Upper lobe of left lung (tissue), 6 donors: ENCODE measurements at regions not wholly inside any gene's neighbourhood (a gene's known extent, or its start where the extent isn't known, plus 50 kb on each side); places are given as distances from the start of the nearest gene placed in this dataset.
"Not testable (repeated sequence)": the region's sequence is repeated elsewhere in the genome, so short reads cannot be mapped to it uniquely, and the experiment has no call there.

Experiments used
- ATAC-seq, 2 donors: fragments of 200-7000 bp; cut with Tn5 transposase; one replicate each; pipeline ENCODE4 v1.9.1; 2022; ENCODE audit warnings: mild to moderate bottlenecking in 2 of 2, moderate library complexity in 2 of 2; ENCODE audit not compliant: low FRiP score in 2 of 2
- DNase-seq, 2 donors: peaks; one replicate each; pipeline ENCODE4 v3.0.0-alpha.2; 2019 to 2020
- H3K27ac ChIP-seq, 4 donors: fragments of 200-600 bp; sonication (generic); one replicate each; pipeline ENCODE4 v1.5.1; 2016 to 2019
- H3K27me3 ChIP-seq, 4 donors: fragments of 200-600 bp; sonication (generic); one replicate each; pipeline ENCODE4 v1.5.1; 2017 to 2019
- H3K36me3 ChIP-seq, 4 donors: fragments of 200-600 bp; sonication (generic); one replicate each; pipeline ENCODE4 v1.5.1; 2016 to 2019
- H3K4me1 ChIP-seq, 4 donors: fragments of 200-600 bp; sonication (generic); one replicate each; pipeline ENCODE4 v1.5.1; 2018 to 2019
- H3K4me3 ChIP-seq, 4 donors: fragments of 200-600 bp; sonication (generic); one replicate each; pipeline ENCODE4 v1.5.1; 2017 to 2019; ENCODE audit warnings: mild to moderate bottlenecking in 2 of 4, moderate library complexity in 1 of 4
- H3K9me3 ChIP-seq, 4 donors: fragments of 200-600 bp; sonication (generic); one replicate each; pipeline ENCODE4 v1.5.1; 2018 to 2019
- EP300 ChIP-seq, 4 donors: sonication (generic); formaldehyde crosslinking; IDR thresholded peaks; one replicate each; pipeline ENCODE4 v1.5.1; 2017; ENCODE audit warnings: antibody characterized with exemption in 4 of 4, control low read depth in 2 of 4
- POLR2A ChIP-seq, 4 donors: fragments of 450-650 bp; IDR thresholded peaks; one replicate each; pipeline ENCODE4 v1.5.1; 2016 to 2017; ENCODE audit warnings: antibody characterized with exemption in 4 of 4, mild to moderate bottlenecking in 2 of 4
- POLR2AphosphoS5 ChIP-seq, 2 donors: sonication (generic); formaldehyde crosslinking; IDR thresholded peaks; one replicate each; pipeline ENCODE4 v1.5.1; 2017; ENCODE audit warnings: antibody characterized with exemption in 2 of 2
- WGBS, 2 donors: methylation state at CpG; one replicate each; pipeline ENCODE4 v1.1.5; 2017 to 2018; 5-methylcytosine and 5-hydroxymethylcytosine counted together
- TF ChIP-seq, protein P1 (sequence below), 6 experiments: fragments of 450-650 bp in 4 of 6; fragments of 200-600 bp in 2 of 6; sonication (generic) in 2 of 6; IDR thresholded peaks; one replicate each; pipeline ENCODE4 v1.5.1; 2016 to 2019; ENCODE audit warnings: antibody characterized with exemption in 6 of 6
- donor health status: DM: no; HTN: no; CAD: no; lungs with moderate emphysema.
- donor health status: DM: no; HTN: yes; CAD: no; lungs with severe emphysema.

DNA sequence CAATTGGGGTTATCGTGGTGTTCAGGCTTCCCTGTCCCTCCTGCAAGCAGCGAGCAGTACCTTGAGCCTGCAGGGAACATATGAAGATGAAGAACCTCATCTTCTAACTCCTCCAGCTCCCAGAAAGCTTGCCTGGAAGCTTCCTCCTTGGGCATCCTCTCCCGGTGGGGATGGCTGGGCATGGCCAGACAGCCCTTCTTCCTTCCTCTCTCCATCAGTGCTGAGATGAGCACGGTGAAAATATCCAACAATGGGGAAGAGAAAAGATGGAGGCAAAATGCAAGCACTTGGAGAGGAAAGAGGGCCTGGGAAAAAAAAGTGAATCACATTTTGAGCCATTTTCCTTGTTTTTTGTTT lies 107.7 kb upstream of the FOXA2 start:
- Histone ChIP-seq H3K9me3 (no peaks in the 10 kb centered on the region), H3K4me3 (no peak overlapping the region), H3K27me3 (no peaks in the 10 kb centered on the region), H3K36me3 (no peaks in the 10 kb centered on the region), H3K27ac (peak overlapping the region; percentile 35 to 59 (median 45)), H3K4me1 (peaks cover 5 to 23% (median 10%) of the 10 kb centered on the region in 4 donors)
- DNase-seq = no peak
- no peak for ATAC-seq
- TF ChIP-seq EP300 (IDR thresholded peaks at IDR 0.05) (no peak), POLR2AphosphoS5 (IDR thresholded peaks at IDR 0.05) (no peak), POLR2A (IDR thresholded peaks at IDR 0.05) (no peak)
- TF ChIP-seq, protein P1, sequence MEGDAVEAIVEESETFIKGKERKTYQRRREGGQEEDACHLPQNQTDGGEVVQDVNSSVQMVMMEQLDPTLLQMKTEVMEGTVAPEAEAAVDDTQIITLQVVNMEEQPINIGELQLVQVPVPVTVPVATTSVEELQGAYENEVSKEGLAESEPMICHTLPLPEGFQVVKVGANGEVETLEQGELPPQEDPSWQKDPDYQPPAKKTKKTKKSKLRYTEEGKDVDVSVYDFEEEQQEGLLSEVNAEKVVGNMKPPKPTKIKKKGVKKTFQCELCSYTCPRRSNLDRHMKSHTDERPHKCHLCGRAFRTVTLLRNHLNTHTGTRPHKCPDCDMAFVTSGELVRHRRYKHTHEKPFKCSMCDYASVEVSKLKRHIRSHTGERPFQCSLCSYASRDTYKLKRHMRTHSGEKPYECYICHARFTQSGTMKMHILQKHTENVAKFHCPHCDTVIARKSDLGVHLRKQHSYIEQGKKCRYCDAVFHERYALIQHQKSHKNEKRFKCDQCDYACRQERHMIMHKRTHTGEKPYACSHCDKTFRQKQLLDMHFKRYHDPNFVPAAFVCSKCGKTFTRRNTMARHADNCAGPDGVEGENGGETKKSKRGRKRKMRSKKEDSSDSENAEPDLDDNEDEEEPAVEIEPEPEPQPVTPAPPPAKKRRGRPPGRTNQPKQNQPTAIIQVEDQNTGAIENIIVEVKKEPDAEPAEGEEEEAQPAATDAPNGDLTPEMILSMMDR (IDR thresholded peaks at IDR 0.05) = no peak
- WGBS, 2 donors = 39 to 44% methylated on average over 3 to 4 of the region's 4 CpGs

DNA sequence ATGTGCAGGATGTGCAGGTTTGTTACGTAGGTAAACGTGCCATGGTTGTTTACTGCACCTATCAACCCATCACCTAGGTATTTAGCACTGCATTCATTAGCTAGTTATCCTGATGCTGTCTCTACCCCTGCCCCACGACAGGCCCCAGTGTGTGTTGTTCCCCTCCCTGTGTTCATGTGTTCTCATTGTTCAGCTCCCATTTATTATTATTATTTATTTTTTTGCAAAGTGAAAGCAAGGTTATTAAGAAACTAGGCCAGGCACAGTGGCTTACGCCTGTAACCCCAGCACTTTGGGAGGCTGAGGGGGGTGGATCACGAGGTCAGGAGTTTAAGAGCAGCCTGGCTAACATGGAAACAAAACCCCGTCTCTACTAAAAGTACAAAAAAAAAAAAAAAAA lies 108.2 kb upstream of the FOXA2 start:
- not testable (repeated sequence) for H3K4me3 ChIP-seq, H3K9me3 ChIP-seq, H3K27ac ChIP-seq, H3K36me3 ChIP-seq, ATAC-seq, DNase-seq, H3K27me3 ChIP-seq
- WGBS, 2 donors = 69 to 77% methylated on average over 6 of the region's 6 CpGs
- peaks cover 5 to 23% (median 10%) of the 10 kb centered on the region in 4 donors for H3K4me1 ChIP-seq

DNA sequence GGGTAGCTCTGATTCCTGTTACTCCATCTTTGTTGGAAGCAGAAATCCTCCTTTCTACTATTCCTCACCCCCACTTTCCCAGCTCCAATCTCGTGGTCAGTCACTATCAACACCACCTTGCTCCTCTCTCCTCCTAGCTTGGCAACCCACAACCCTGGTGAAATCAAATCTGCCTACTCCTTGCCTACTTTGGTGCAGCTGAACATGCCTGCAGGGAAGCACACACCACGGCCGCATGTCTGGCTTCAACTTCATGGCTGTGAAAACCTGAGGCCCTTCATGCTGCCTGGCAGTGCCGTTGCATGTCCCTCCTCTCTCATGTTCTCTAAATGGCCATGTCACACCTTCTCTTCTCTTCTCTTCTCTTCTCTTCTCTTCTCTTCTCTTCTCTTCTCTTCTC lies 112.4 kb upstream of the FOXA2 start:
- H3K36me3 ChIP-seq = no peaks in the 10 kb centered on the region
- TF ChIP-seq EP300 (IDR thresholded peaks at IDR 0.05) (no peak), POLR2AphosphoS5 (IDR thresholded peaks at IDR 0.05) (no peak), POLR2A (IDR thresholded peaks at IDR 0.05) (no peak)
- TF ChIP-seq, protein P1 (IDR thresholded peaks at IDR 0.05) = no peak
- H3K27me3 ChIP-seq = no peaks in the 10 kb centered on the region
- H3K4me1 ChIP-seq = peaks cover 4 to 5% (median 4%) of the 10 kb centered on the region in 4 donors
- DNase-seq (no peak), ATAC-seq (no peak)
- peaks cover 0 to 7% (median 0%) of the 10 kb centered on the region in 4 donors for H3K9me3 ChIP-seq
- H3K4me3 ChIP-seq = no peak overlapping the region
- no peak overlapping the region for H3K27ac ChIP-seq
- WGBS, 2 donors = 88 to 91% methylated on average over 4 of the region's 4 CpGs

DNA sequence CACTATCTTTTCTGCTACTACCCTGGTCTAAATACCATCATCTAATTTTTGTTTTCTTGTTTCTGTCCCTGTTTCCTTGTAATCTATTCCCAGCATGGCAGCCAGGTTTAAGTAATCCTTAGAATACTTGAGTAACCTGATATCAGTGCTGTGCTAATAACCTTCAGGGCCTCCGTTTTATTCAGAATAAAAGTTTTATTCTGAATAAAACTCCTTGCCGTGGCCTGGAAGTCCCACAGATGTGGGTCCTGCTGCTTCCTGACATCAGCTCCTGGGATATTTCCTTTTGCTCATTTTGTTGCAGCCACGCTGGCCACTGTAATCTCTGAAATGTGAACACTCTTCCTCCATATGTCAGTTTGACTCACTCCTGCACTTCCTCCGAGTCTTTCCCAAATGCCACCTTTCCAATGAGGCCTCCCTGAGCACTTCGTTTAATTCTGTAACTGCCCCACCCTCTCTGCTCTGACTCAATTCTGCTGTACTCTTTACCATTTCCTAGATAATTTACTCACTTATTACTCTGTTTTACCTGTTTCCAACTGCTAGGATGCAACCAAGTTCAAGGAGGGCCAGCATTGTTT lies 114.0 kb upstream of the FOXA2 start:
- Histone ChIP-seq H3K9me3 (peaks cover 0 to 9% (median 0%) of the 10 kb centered on the region in 4 donors), H3K4me1 (no peaks in the 10 kb centered on the region), H3K4me3 (no peak overlapping the region), H3K27me3 (no peaks in the 10 kb centered on the region), H3K27ac (no peak overlapping the region), H3K36me3 (no peaks in the 10 kb centered on the region)
- TF ChIP-seq POLR2AphosphoS5 (IDR thresholded peaks at IDR 0.05) = no peak
- TF ChIP-seq, protein P1 (IDR thresholded peaks at IDR 0.05) = no peak
- TF ChIP-seq POLR2A (IDR thresholded peaks at IDR 0.05) = no peak
- TF ChIP-seq EP300 (IDR thresholded peaks at IDR 0.05) = no peak
- 81 to 87% methylated on average over 5 of the region's 5 CpGs for WGBS, 2 donors
- no peak for ATAC-seq
- DNase-seq = no peak

DNA sequence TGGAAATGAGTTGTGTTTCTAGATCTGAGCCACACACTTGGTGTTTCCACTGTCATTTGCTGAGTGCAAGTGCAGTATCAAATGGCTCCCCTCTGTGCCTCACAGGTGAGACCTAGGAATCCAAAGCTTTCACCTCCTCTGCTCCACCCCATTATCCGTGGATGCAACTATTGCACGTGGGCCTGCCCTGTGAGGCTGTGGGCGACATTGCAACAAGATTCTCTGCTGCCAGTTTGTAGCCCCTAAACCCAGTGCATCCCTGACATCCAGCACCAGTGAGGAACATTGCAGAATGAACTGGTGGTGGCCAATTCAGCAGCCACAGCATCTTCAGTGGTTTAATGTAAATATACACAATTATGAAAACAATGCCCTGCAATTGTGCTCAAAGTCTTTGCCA lies 115.0 kb upstream of the FOXA2 start:
- Histone ChIP-seq H3K4me3 (no peak overlapping the region), H3K27me3 (no peaks in the 10 kb centered on the region), H3K36me3 (no peaks in the 10 kb centered on the region), H3K9me3 (peaks cover 0 to 9% (median 0%) of the 10 kb centered on the region in 4 donors), H3K27ac (no peak overlapping the region), H3K4me1 (no peaks in the 10 kb centered on the region)
- WGBS, 2 donors = 92 to 97% methylated on average over 3 of the region's 3 CpGs
- no peak for ATAC-seq
- no peak for DNase-seq
- TF ChIP-seq EP300 (IDR thresholded peaks at IDR 0.05) (no peak), POLR2AphosphoS5 (IDR thresholded peaks at IDR 0.05) (no peak), POLR2A (IDR thresholded peaks at IDR 0.05) (no peak)
- TF ChIP-seq, protein P1 (IDR thresholded peaks at IDR 0.05) = no peak
